GM19455 (cell line): ENCODE measurements at regions not wholly inside any gene's neighbourhood (a gene's known extent, or its start where the extent isn't known, plus 50 kb on each side); places are given as distances from the start of the nearest gene placed in this dataset.
"Not testable (repeated sequence)": the region's sequence is repeated elsewhere in the genome, so short reads cannot be mapped to it uniquely, and the experiment has no call there.

Experiments used
- ATAC-seq: cut with Tn5 transposase; IDR thresholded peaks from one replicate; pipeline ENCODE4 v1.9.1; 2021; ENCODE audit not compliant: unreplicated experiment

GRCh38 chr14:55973285-55973800 lies 144.9 kb upstream of the PELI2 start:
- ATAC-seq, result no peak

GRCh38 chr14:55973911-55974630 lies 144.1 kb upstream of the PELI2 start:
- no peak for ATAC-seq

- ATAC-seq, result no peak
Measured at GRCh38 chr14:55975281-55975910, 142.8 kb upstream of the PELI2 start.

GRCh38 chr14:55976219-55976618 lies 142.0 kb upstream of the PELI2 start:
- ATAC-seq, result no peak

GRCh38 chr14:55976655-55977054 lies 141.6 kb upstream of the PELI2 start:
- ATAC-seq, result no peak

GRCh38 chr14:55977392-55978150 lies 140.6 kb upstream of the PELI2 start:
- ATAC-seq, result no peak

GRCh38 chr14:55979096-55979495 lies 139.1 kb upstream of the PELI2 start:
- ATAC-seq, result no peak

GRCh38 chr14:55979781-55980180 lies 138.4 kb upstream of the PELI2 start:
- no peak for ATAC-seq

- ATAC-seq, result no peak
Measured at GRCh38 chr14:55980970-55981369, 137.2 kb upstream of the PELI2 start.

GRCh38 chr14:55986069-55986468 lies 132.1 kb upstream of the PELI2 start:
- ATAC-seq, result no peak

GRCh38 chr14:56000846-56001245 lies 117.4 kb upstream of the PELI2 start:
- no peak for ATAC-seq

GRCh38 chr14:56002342-56002741 lies 115.9 kb upstream of the PELI2 start:
- ATAC-seq, result no peak

GRCh38 chr14:56002876-56003625 lies 115.2 kb upstream of the PELI2 start:
- peak; percentile 62 for ATAC-seq

- no peak for ATAC-seq
Measured at GRCh38 chr14:56004323-56004722, 113.9 kb upstream of the PELI2 start.

GRCh38 chr14:56004786-56005185 lies 113.4 kb upstream of the PELI2 start:
- peak; percentile 75 for ATAC-seq

GRCh38 chr14:56005191-56006053 lies 112.8 kb upstream of the PELI2 start:
- no peak for ATAC-seq

- not testable (repeated sequence) for ATAC-seq
Measured at GRCh38 chr14:56007491-56007890, 110.7 kb upstream of the PELI2 start.

- ATAC-seq, result no peak
Measured at GRCh38 chr14:56008150-56008549, 110.1 kb upstream of the PELI2 start.

GRCh38 chr14:56008661-56009060 lies 109.5 kb upstream of the PELI2 start:
- not testable (repeated sequence) for ATAC-seq

- ATAC-seq, result no peak
Measured at GRCh38 chr14:56023661-56024081, 94.5 kb upstream of the PELI2 start.
